GM12865 (cell line): ENCODE measurements at regions not wholly inside any gene's neighbourhood (a gene's known extent, or its start where the extent isn't known, plus 50 kb on each side); places are given as distances from the start of the nearest gene placed in this dataset.

Experiments used
- DNase-seq: peaks from one replicate; pipeline ENCODE4 v3.0.0; 2010; ENCODE audit warnings: low read depth
- H3K4me3 ChIP-seq: 2 replicates; pipeline ENCODE4 v1.5.1; 2011; ENCODE audit warnings: mild to moderate bottlenecking, low read depth, low read length, control low read depth
- CTCF ChIP-seq: IDR thresholded peaks from 2 replicates; pipeline ENCODE4 v1.5.1; 2011; ENCODE audit warnings: low read length, control low read depth, low read depth, inconsistent platforms; ENCODE audit not compliant: insufficient read depth; ENCODE audit errors: missing control alignments

GRCh38 chr15:94107652-94108051, 123.7 kb upstream of the MCTP2 start:
- no peak for DNase-seq
- no peak for TF ChIP-seq CTCF
- H3K4me3 ChIP-seq = no peak overlapping the region

- no peak overlapping the region for H3K4me3 ChIP-seq
- TF ChIP-seq CTCF = no peak
- no peak for DNase-seq
These were observed 125.6 kb upstream of the MCTP2 start for GRCh38 chr15:94105760-94106159.

GRCh38 chr15:94100863-94101262, 130.5 kb upstream of the MCTP2 start:
- no peak for TF ChIP-seq CTCF
- H3K4me3 ChIP-seq = no peak overlapping the region
- no peak for DNase-seq

GRCh38 chr15:94099574-94099960, 131.8 kb upstream of the MCTP2 start:
- no peak for DNase-seq
- no peak for TF ChIP-seq CTCF
- H3K4me3 ChIP-seq = no peak overlapping the region

DNA sequence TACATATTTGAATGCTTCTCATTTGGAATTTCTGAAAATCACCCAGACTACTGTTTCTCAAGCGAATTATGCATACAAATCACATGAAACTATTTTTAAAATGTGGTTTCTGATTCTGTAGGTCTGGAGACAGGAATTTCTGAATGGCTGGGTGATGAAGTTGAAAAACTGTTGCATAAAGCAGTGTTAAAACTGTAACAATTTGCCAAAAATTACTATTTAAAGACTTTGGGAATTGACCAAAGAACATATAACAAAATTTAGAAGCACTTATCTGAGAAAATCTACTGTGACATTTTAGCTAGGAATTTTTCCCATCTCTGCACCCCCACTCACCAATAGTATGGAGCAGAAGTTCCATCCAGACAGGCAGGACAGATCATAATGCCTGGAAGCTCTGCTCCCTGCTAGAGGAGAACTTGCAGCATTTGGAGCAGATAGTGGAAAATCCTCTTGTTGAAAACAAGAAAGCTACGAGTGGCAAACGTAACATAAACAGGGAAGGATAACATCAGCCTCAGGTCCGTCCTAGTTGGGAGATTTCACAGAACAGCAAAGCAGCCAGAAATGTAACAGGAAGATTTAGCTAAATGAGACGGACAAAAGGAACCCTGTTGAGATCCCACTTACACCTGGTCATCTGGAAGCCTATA, 132.3 kb upstream of the MCTP2 start:
- no peak overlapping the region for H3K4me3 ChIP-seq
- no peak for DNase-seq

GRCh38 chr15:94097552-94097951, 133.8 kb upstream of the MCTP2 start:
- no peak for DNase-seq
- H3K4me3 ChIP-seq = no peak overlapping the region
- TF ChIP-seq CTCF = no peak

More for the DNA sequence above, 132.3 kb upstream of the MCTP2 start:
- no peak for TF ChIP-seq CTCF

- DNase-seq = no peak
- H3K4me3 ChIP-seq = no peak overlapping the region
- no peak for TF ChIP-seq CTCF
These were observed 137.1 kb upstream of the MCTP2 start for GRCh38 chr15:94094310-94094709.
